Heart right ventricle (tissue), 16 donors: ENCODE measurements at regions not wholly inside any gene's neighbourhood (a gene's known extent, or its start where the extent isn't known, plus 50 kb on each side); places are given as distances from the start of the nearest gene placed in this dataset.

Experiments
- ATAC-seq, 8 donors: fragments of 200-7000 bp; cut with Tn5 transposase; one replicate each; pipeline ENCODE4 v1.9.1; 2020; ENCODE audit warnings: mild to moderate bottlenecking in 8 of 8, moderate library complexity in 8 of 8, moderate number of reproducible peaks in 1 of 8
- DNase-seq, 2 donors: peaks; one replicate each; pipeline ENCODE4 v3.0.0-alpha.2; 2020
- H3K27ac ChIP-seq, 10 donors: fragments of 200-600 bp; sonication (generic) in 2 of 10; one replicate each; pipeline versions ENCODE4 v1.5.0 to v1.8.0; 2020 to 2022; ENCODE audit warnings: mild to moderate bottlenecking in 3 of 10
- H3K27me3 ChIP-seq, 7 donors: fragments of 200-600 bp; one replicate each; pipeline ENCODE4 v1.8.0; 2021 to 2022; ENCODE audit warnings: mild to moderate bottlenecking in 2 of 7
- H3K36me3 ChIP-seq, 9 donors: fragments of 200-600 bp; sonication (generic) in 1 of 9; one replicate each; pipeline versions ENCODE4 v1.5.0 to v1.8.0; 2020 to 2022; ENCODE audit warnings: mild to moderate bottlenecking in 2 of 9
- H3K4me1 ChIP-seq, 9 donors: fragments of 200-600 bp; sonication (generic) in 1 of 9; one replicate each; pipeline versions ENCODE4 v1.5.0 to v1.8.0; 2020 to 2022; ENCODE audit warnings: mild to moderate bottlenecking in 4 of 9
- H3K4me3 ChIP-seq, 10 donors: fragments of 200-600 bp; sonication (generic) in 2 of 10; one replicate each; pipeline versions ENCODE4 v1.5.0 to v1.8.0; 2020 to 2022; ENCODE audit warnings: mild to moderate bottlenecking in 7 of 10, moderate library complexity in 2 of 10
- H3K9me3 ChIP-seq, 11 donors: fragments of 200-600 bp in 10 of 11; sonication (generic) in 2 of 11; one replicate each; pipeline versions ENCODE4 v1.5.0 to v1.8.0; 2013 to 2022; ENCODE audit warnings: mild to moderate bottlenecking in 2 of 11, control low read depth in 1 of 11, moderate library complexity in 1 of 11
- CTCF ChIP-seq, 9 donors: fragments of 200-600 bp; sonication (generic) in 2 of 9; IDR thresholded peaks; one replicate each; pipeline versions ENCODE4 v1.5.0 to v1.8.0; 2021 to 2022; ENCODE audit warnings: antibody characterized with exemption in 9 of 9, mild to moderate bottlenecking in 5 of 9, moderate library complexity in 1 of 9
- WGBS, 2 donors: extraction: QIAGEN DNeasy Blood & Tissue Kit; methylation state at CpG; one replicate each; pipeline ENCODE4 v1.1.7; 2013; ENCODE audit warnings: inconsistent platforms in 1 of 2; 5-methylcytosine and 5-hydroxymethylcytosine counted together
- intact Hi-C, 10 donors: fragments of 100-400 bp; cut with DNase I; formaldehyde crosslinking; loops; one replicate each; pipeline versions ENCODE4 v1.11.1 to v1.14.2; 2022
- donor health status: Arrhythmogenic right ventricular cardiomyopathy.
- donor health status: ischemic (EF 13 %, LVEDD 7.1; RV severe dilation, severe dysfunction).
- donor health status: healthy with polysubstance abuse.
- donor health status: DM: no; HTN: yes; CAD: no.
- donor health status: DM: no; HTN: no; CAD: no.
- donor health status: ischemic (EF 25% LVEDD 6.9; RV normal size, moderate dysfunction).
- donor health status: ischemic (EF 25% LVEDD 5.7; RV mildly dilated, moderate dysfunction).
- donor health status: healthy.
- donor health status: DM: yes; HTN: yes; CAD: no.
- donor health status: Ischemic cardiomyopathy.
- donor health status: ischemic (EF 35%, LVEDD 5.7; RV mildly dilated, moderate dysfunction).
- donor health status: nonischemic (EF 11% LVEDD 7.7; RV severe dilation, severe dysfunction).
- donor health status: DM: yes; HTN: yes; CAD: no.
- donor health status: PGD.
- donor health status: ischemic (EF 29% LVEDD 5.4; RV normal size, mild dysfunction).
- donor health status: nonischemic (EF 23%, LVEDD 6.1; RV moderate dilation, normal function).

GRCh38 chr5:63135291-63135690, 556.7 kb downstream of the LRRC70 start:
- no peak overlapping the region for H3K4me3 ChIP-seq
- DNase-seq (no peak), ATAC-seq (no peak)
- H3K27ac ChIP-seq: no peak overlapping the region
- 60 to 69% methylated on average over 4 of the region's 4 CpGs for WGBS, 2 donors
- no peaks in the 10 kb centered on the region for H3K9me3 ChIP-seq
- H3K4me1 ChIP-seq: no peaks in the 10 kb centered on the region
- no peaks in the 10 kb centered on the region for H3K36me3 ChIP-seq
- H3K27me3 ChIP-seq: no peaks in the 10 kb centered on the region
- intact Hi-C loops: no loop called here
- no peak for TF ChIP-seq CTCF (IDR thresholded peaks at IDR 0.05)

- ATAC-seq: no peak
- WGBS, 2 donors: 90 to 95% methylated on average over 3 of the region's 3 CpGs
- no peaks in the 10 kb centered on the region for H3K36me3 ChIP-seq
- DNase-seq: no peak
- H3K27me3 ChIP-seq: no peaks in the 10 kb centered on the region
- intact Hi-C loops: no loop called here
- H3K4me1 ChIP-seq: peaks cover 0 to 15% (median 4%) of the 10 kb centered on the region in 9 donors
- H3K9me3 ChIP-seq: no peaks in the 10 kb centered on the region
- no peak for TF ChIP-seq CTCF (IDR thresholded peaks at IDR 0.05)
- no peak overlapping the region for H3K4me3 ChIP-seq
- no peak overlapping the region for H3K27ac ChIP-seq
These were observed 553.1 kb downstream of the LRRC70 start for GRCh38 chr5:63131626-63132285.

- no peak overlapping the region for H3K4me3 ChIP-seq
- H3K36me3 ChIP-seq: no peaks in the 10 kb centered on the region
- WGBS, 2 donors: 87 to 89% methylated on average over 1 of the region's 1 CpG
- peak overlapping the region in 2 of 10 donors; percentile 1 to 16 for H3K27ac ChIP-seq
- H3K9me3 ChIP-seq: no peaks in the 10 kb centered on the region
- DNase-seq: no peak
- no peaks in the 10 kb centered on the region for H3K27me3 ChIP-seq
- no peak for TF ChIP-seq CTCF (IDR thresholded peaks at IDR 0.05)
- intact Hi-C loops: no loop called here
- peaks cover 0 to 15% (median 4%) of the 10 kb centered on the region in 9 donors for H3K4me1 ChIP-seq
- ATAC-seq: no peak
These were observed 550.1 kb downstream of the LRRC70 start for GRCh38 chr5:63128761-63129160.

GRCh38 chr5:63128018-63128417, 549.4 kb downstream of the LRRC70 start:
- Histone ChIP-seq H3K4me1 (peaks cover 0 to 15% (median 4%) of the 10 kb centered on the region in 9 donors), H3K36me3 (no peaks in the 10 kb centered on the region), H3K27me3 (no peaks in the 10 kb centered on the region), H3K9me3 (no peaks in the 10 kb centered on the region), H3K27ac (peak overlapping the region in 3 of 10 donors; percentile 1 to 35 (median 16)), H3K4me3 (no peak overlapping the region)
- intact Hi-C loops: no loop called here
- 49 to 52% methylated on average over 2 of the region's 2 CpGs for WGBS, 2 donors
- DNase-seq (no peak), ATAC-seq (peak in 1 of 8 donors; percentile 11)
- no peak for TF ChIP-seq CTCF (IDR thresholded peaks at IDR 0.05)
